Glutamatergic neuron (in vitro differentiated cells): ENCODE measurements at regions not wholly inside any gene's neighbourhood (a gene's known extent, or its start where the extent isn't known, plus 50 kb on each side); places are given as distances from the start of the nearest gene placed in this dataset.

Source experiments
- DNase-seq: peaks from one replicate; pipeline ENCODE4 v3.0.0; 2022
- H3K27ac Mint-ChIP-seq: one replicate; pipeline ENCODE4 v1.8.0; 2020; ENCODE audit warnings: mild to moderate bottlenecking, mixed read lengths, inconsistent platforms; ENCODE audit not compliant: unreplicated experiment
- H3K27me3 Mint-ChIP-seq: one replicate; pipeline ENCODE4 v1.8.0; 2020; ENCODE audit warnings: mild to moderate bottlenecking, moderate library complexity, mixed read lengths, inconsistent platforms; ENCODE audit not compliant: unreplicated experiment
- H3K36me3 Mint-ChIP-seq: one replicate; pipeline ENCODE4 v1.8.0; 2020; ENCODE audit warnings: mild to moderate bottlenecking, mixed read lengths, inconsistent platforms; ENCODE audit not compliant: unreplicated experiment
- H3K4me1 Mint-ChIP-seq: one replicate; pipeline ENCODE4 v1.8.0; 2020; ENCODE audit warnings: mild to moderate bottlenecking, low read depth, mixed read lengths, inconsistent platforms; ENCODE audit not compliant: unreplicated experiment
- H3K4me3 Mint-ChIP-seq: one replicate; pipeline ENCODE4 v1.8.0; 2020; ENCODE audit warnings: mild to moderate bottlenecking, mixed read lengths, inconsistent platforms; ENCODE audit not compliant: unreplicated experiment
- H3K9me3 Mint-ChIP-seq: one replicate; pipeline ENCODE4 v1.8.0; 2020; ENCODE audit warnings: mild to moderate bottlenecking, moderate library complexity, mixed read lengths, inconsistent platforms; ENCODE audit not compliant: unreplicated experiment
- CTCF ChIP-seq: fragments of 200-600 bp; sonication (generic); IDR thresholded peaks from one replicate; pipeline ENCODE4 v1.5.0; 2021; ENCODE audit not compliant: partially characterized antibody, unreplicated experiment

GRCh38 chr5:87827539-87827938 is 414.8 kb upstream of the CCNH start:
- no peaks in the 10 kb centered on the region for H3K27me3 Mint-ChIP-seq
- DNase-seq, result no peak
- H3K36me3 Mint-ChIP-seq, result no peaks in the 10 kb centered on the region
- no peaks in the 10 kb centered on the region for H3K4me1 Mint-ChIP-seq
- H3K4me3 Mint-ChIP-seq, result no peak overlapping the region
- TF ChIP-seq CTCF, result no peak
- no peak overlapping the region for H3K27ac Mint-ChIP-seq
- no peaks in the 10 kb centered on the region for H3K9me3 Mint-ChIP-seq

- TF ChIP-seq CTCF, result no peak
- Mint-ChIP-seq H3K27ac (no peak overlapping the region), H3K9me3 (no peaks in the 10 kb centered on the region), H3K27me3 (no peaks in the 10 kb centered on the region), H3K4me3 (no peak overlapping the region), H3K36me3 (no peaks in the 10 kb centered on the region), H3K4me1 (no peaks in the 10 kb centered on the region)
- DNase-seq, result no peak
Observed at GRCh38 chr5:87826507-87826906, 413.8 kb upstream of the CCNH start.

GRCh38 chr5:87825583-87825982 is 412.9 kb upstream of the CCNH start:
- H3K27ac Mint-ChIP-seq, result no peak overlapping the region
- H3K27me3 Mint-ChIP-seq, result no peaks in the 10 kb centered on the region
- H3K4me1 Mint-ChIP-seq, result no peaks in the 10 kb centered on the region
- no peaks in the 10 kb centered on the region for H3K36me3 Mint-ChIP-seq
- H3K4me3 Mint-ChIP-seq, result no peak overlapping the region
- no peak for TF ChIP-seq CTCF
- no peaks in the 10 kb centered on the region for H3K9me3 Mint-ChIP-seq
- DNase-seq, result no peak

GRCh38 chr5:87807783-87808182 is 395.1 kb upstream of the CCNH start:
- no peaks in the 10 kb centered on the region for H3K9me3 Mint-ChIP-seq
- H3K27me3 Mint-ChIP-seq, result no peaks in the 10 kb centered on the region
- H3K4me1 Mint-ChIP-seq, result no peaks in the 10 kb centered on the region
- no peaks in the 10 kb centered on the region for H3K36me3 Mint-ChIP-seq
- no peak for DNase-seq
- no peak overlapping the region for H3K4me3 Mint-ChIP-seq
- no peak overlapping the region for H3K27ac Mint-ChIP-seq
- TF ChIP-seq CTCF, result no peak

GRCh38 chr5:87803352-87803751 is 390.6 kb upstream of the CCNH start:
- no peaks in the 10 kb centered on the region for H3K4me1 Mint-ChIP-seq
- no peaks in the 10 kb centered on the region for H3K36me3 Mint-ChIP-seq
- no peaks in the 10 kb centered on the region for H3K9me3 Mint-ChIP-seq

More at GRCh38 chr5:87803352-87803751, 390.6 kb upstream of the CCNH start:
- no peaks in the 10 kb centered on the region for H3K27me3 Mint-ChIP-seq
- H3K27ac Mint-ChIP-seq, result no peak overlapping the region
- no peak overlapping the region for H3K4me3 Mint-ChIP-seq
- no peak for TF ChIP-seq CTCF
- no peak for DNase-seq
